Esophagus muscularis mucosa (tissue), 4 donors: ENCODE measurements at regions not wholly inside any gene's neighbourhood (a gene's known extent, or its start where the extent isn't known, plus 50 kb on each side); places are given as distances from the start of the nearest gene placed in this dataset.

ENCODE experiments used
- EP300 ChIP-seq: sonication (generic); formaldehyde crosslinking; IDR thresholded peaks from one replicate; pipeline ENCODE4 v1.6.1; 2017; ENCODE audit warnings: antibody characterized with exemption
- POLR2A ChIP-seq: fragments of 450-650 bp; IDR thresholded peaks from one replicate; pipeline ENCODE4 v1.6.1; 2017; ENCODE audit warnings: antibody characterized with exemption, moderate library complexity, mild to moderate bottlenecking, low read depth
- POLR2AphosphoS5 ChIP-seq, 2 donors: sonication (generic); formaldehyde crosslinking; IDR thresholded peaks; one replicate each; pipeline ENCODE4 v1.6.1; 2017; ENCODE audit warnings: antibody characterized with exemption in 2 of 2
- TF ChIP-seq, protein P1 (sequence below), 3 experiments: fragments of 200-600 bp in 2 of 3; fragments of 450-650 bp in 1 of 3; sonication (generic) in 2 of 3; IDR thresholded peaks; one replicate each; pipeline ENCODE4 v1.5.1; 2017 to 2019; ENCODE audit warnings: antibody characterized with exemption in 3 of 3, mild to moderate bottlenecking in 2 of 3, moderate library complexity in 1 of 3

DNA sequence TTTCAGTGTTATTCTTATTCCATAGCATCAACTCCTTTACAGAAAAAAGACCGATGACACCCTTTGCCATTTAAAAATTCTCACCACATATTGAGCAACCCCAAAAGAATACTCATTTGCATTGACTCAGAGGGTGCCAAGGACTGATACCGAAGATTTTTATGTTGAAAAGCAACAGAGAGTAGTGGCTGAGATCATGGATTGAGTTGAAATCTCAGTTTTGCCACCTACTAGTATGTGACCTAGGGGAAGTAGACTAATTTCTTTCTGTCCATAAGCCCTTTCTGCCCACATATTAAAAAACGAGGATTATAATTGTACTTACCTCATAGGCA lies 313.9 kb upstream of the SATB1 start:
- TF ChIP-seq POLR2A (no peak), POLR2AphosphoS5 (IDR thresholded peaks at IDR 0.05) (no peak), EP300 (no peak)
- TF ChIP-seq, protein P1, sequence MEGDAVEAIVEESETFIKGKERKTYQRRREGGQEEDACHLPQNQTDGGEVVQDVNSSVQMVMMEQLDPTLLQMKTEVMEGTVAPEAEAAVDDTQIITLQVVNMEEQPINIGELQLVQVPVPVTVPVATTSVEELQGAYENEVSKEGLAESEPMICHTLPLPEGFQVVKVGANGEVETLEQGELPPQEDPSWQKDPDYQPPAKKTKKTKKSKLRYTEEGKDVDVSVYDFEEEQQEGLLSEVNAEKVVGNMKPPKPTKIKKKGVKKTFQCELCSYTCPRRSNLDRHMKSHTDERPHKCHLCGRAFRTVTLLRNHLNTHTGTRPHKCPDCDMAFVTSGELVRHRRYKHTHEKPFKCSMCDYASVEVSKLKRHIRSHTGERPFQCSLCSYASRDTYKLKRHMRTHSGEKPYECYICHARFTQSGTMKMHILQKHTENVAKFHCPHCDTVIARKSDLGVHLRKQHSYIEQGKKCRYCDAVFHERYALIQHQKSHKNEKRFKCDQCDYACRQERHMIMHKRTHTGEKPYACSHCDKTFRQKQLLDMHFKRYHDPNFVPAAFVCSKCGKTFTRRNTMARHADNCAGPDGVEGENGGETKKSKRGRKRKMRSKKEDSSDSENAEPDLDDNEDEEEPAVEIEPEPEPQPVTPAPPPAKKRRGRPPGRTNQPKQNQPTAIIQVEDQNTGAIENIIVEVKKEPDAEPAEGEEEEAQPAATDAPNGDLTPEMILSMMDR (IDR thresholded peaks at IDR 0.05), result no peak
